ENCODE measurements at regions not wholly inside any gene's neighbourhood (a gene's known extent, or its start where the extent isn't known, plus 50 kb on each side); places are given as distances from the start of the nearest gene placed in this dataset.

DNA sequence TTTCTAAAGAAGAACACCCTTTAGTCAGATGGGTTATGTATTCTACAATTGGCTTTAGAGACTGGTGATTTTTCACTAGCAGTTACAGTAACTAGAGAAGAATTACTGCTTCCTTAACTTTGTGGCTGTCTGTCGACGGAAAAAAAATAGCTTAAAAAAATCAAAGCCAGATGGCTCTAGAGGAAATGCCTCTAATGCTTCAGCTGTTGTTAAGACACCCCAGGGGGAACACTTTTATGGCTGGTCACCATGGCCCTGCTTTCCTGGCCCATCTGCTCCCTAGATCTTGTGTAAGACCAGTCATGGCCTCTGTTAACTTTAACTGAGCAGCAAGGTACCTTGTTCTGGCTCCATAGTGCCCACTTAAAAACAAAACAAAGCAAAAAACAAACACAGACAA lies 198.6 kb upstream of the PLSCR5 start:
- ATAC-seq = no peak
- DNase-seq = no peak
- intact Hi-C loops (cut with DNase I) = no loop called here
- Histone ChIP-seq H3K9me3 (no peaks in the 10 kb centered on the region), H3K27ac (no peak overlapping the region), H3K4me3 (no peak overlapping the region), H3K27me3 (ENCODE audit: low read depth) (no peaks in the 10 kb centered on the region), H3K4me1 (no peaks in the 10 kb centered on the region), H3K36me3 (no peaks in the 10 kb centered on the region)
- TF ChIP-seq, protein P1, sequence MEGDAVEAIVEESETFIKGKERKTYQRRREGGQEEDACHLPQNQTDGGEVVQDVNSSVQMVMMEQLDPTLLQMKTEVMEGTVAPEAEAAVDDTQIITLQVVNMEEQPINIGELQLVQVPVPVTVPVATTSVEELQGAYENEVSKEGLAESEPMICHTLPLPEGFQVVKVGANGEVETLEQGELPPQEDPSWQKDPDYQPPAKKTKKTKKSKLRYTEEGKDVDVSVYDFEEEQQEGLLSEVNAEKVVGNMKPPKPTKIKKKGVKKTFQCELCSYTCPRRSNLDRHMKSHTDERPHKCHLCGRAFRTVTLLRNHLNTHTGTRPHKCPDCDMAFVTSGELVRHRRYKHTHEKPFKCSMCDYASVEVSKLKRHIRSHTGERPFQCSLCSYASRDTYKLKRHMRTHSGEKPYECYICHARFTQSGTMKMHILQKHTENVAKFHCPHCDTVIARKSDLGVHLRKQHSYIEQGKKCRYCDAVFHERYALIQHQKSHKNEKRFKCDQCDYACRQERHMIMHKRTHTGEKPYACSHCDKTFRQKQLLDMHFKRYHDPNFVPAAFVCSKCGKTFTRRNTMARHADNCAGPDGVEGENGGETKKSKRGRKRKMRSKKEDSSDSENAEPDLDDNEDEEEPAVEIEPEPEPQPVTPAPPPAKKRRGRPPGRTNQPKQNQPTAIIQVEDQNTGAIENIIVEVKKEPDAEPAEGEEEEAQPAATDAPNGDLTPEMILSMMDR (IDR thresholded peaks at IDR 0.05) = no peak

- Histone ChIP-seq H3K36me3 (no peaks in the 10 kb centered on the region), H3K27me3 (ENCODE audit: low read depth) (no peaks in the 10 kb centered on the region), H3K4me1 (no peaks in the 10 kb centered on the region), H3K27ac (no peak overlapping the region), H3K4me3 (no peak overlapping the region), H3K9me3 (no peaks in the 10 kb centered on the region)
- no peak for DNase-seq
- TF ChIP-seq, protein P1 (IDR thresholded peaks at IDR 0.05) = no peak
- intact Hi-C loops (cut with DNase I) = no loop called here
- ATAC-seq = no peak
Observed at GRCh38 chr3:146801492-146801891, 196.3 kb upstream of the PLSCR5 start.

- Histone ChIP-seq H3K9me3 (no peaks in the 10 kb centered on the region), H3K36me3 (no peaks in the 10 kb centered on the region), H3K27ac (no peak overlapping the region), H3K4me1 (no peaks in the 10 kb centered on the region), H3K27me3 (ENCODE audit: low read depth) (no peaks in the 10 kb centered on the region), H3K4me3 (no peak overlapping the region)
- DNase-seq = no peak
- TF ChIP-seq, protein P1 (IDR thresholded peaks at IDR 0.05) = no peak
- intact Hi-C loops (cut with DNase I) = no loop called here
- ATAC-seq = no peak
Observed at GRCh38 chr3:146800484-146800883, 195.3 kb upstream of the PLSCR5 start.

- Histone ChIP-seq H3K27ac (no peak overlapping the region), H3K4me3 (no peak overlapping the region), H3K36me3 (no peaks in the 10 kb centered on the region), H3K4me1 (no peaks in the 10 kb centered on the region), H3K9me3 (no peaks in the 10 kb centered on the region), H3K27me3 (ENCODE audit: low read depth) (no peaks in the 10 kb centered on the region)
- ATAC-seq = no peak
- DNase-seq = no peak
- intact Hi-C loops (cut with DNase I) = no loop called here
- TF ChIP-seq, protein P1 (IDR thresholded peaks at IDR 0.05) = no peak
Observed at GRCh38 chr3:146796078-146796477, 190.9 kb upstream of the PLSCR5 start.

GRCh38 chr3:146783446-146783845 lies 178.3 kb upstream of the PLSCR5 start:
- Histone ChIP-seq H3K36me3 (no peaks in the 10 kb centered on the region), H3K27ac (no peak overlapping the region), H3K4me1 (no peaks in the 10 kb centered on the region), H3K4me3 (no peak overlapping the region), H3K9me3 (no peaks in the 10 kb centered on the region), H3K27me3 (ENCODE audit: low read depth) (no peaks in the 10 kb centered on the region)
- intact Hi-C loops (cut with DNase I) = no loop called here
- TF ChIP-seq, protein P1 (IDR thresholded peaks at IDR 0.05) = no peak
- no peak for DNase-seq
- no peak for ATAC-seq

DNA sequence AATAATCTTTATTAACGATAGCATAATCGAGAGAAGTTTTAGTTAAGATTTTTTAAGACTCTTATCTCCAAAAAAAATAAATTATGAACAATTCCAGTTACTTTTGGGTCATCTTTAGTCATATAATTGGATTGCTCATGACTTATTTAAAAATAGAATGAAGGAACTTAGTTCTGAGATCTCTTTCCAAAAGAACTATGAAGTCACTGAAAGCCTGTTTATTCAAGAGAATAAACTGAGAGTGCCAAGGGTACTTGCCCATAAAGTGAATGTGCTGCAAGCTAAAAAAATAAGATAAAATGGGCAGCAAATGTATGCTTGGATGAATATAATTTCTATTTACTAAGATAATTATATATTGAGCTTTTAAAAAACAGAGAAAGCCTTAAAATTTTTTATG lies 176.5 kb upstream of the PLSCR5 start:
- H3K27ac ChIP-seq = no peak overlapping the region
- no peaks in the 10 kb centered on the region for H3K27me3 ChIP-seq (ENCODE audit: low read depth)
- no peak for ATAC-seq
- H3K36me3 ChIP-seq = no peaks in the 10 kb centered on the region
- H3K9me3 ChIP-seq = no peaks in the 10 kb centered on the region
- no peak for DNase-seq
- no peak overlapping the region for H3K4me3 ChIP-seq
- TF ChIP-seq, protein P1 (IDR thresholded peaks at IDR 0.05) = no peak
- no peaks in the 10 kb centered on the region for H3K4me1 ChIP-seq
- intact Hi-C loops (cut with DNase I) = no loop called here

All from lower lobe of right lung (tissue), 2 donors.